GM12878 (cell line): ENCODE measurements at regions not wholly inside any gene's neighbourhood (a gene's known extent, or its start where the extent isn't known, plus 50 kb on each side); places are given as distances from the start of the nearest gene placed in this dataset.
A peak's percentile ranks its signal among the peaks of the same experiment; 100 is the strongest.

ENCODE experiments used
- ATF7 ChIP-seq: fragments of 450-650 bp; IDR thresholded peaks from 2 replicates; pipeline ENCODE4 v1.6.1; 2016; ENCODE audit warnings: low read depth, mild to moderate bottlenecking
- CBFB ChIP-seq: IDR thresholded peaks from 2 replicates; pipeline ENCODE4 v1.6.1; 2016; ENCODE audit warnings: antibody characterized with exemption, low read depth
- CREM ChIP-seq: IDR thresholded peaks from 2 replicates; pipeline ENCODE4 v1.6.1; 2014; ENCODE audit warnings: antibody characterized with exemption, low read depth
- EP300 ChIP-seq, 2 experiments: fragments of 150-350 bp in 1 of 2; IDR thresholded peaks; 2 replicates each; pipeline ENCODE4 v1.6.1; 2011 to 2012; ENCODE audit warnings: low read depth in 2 of 2, low read length in 2 of 2, borderline replicate concordance in 1 of 2, improper control_type of control experiment in 1 of 2, inconsistent platforms in 1 of 2; ENCODE audit not compliant: control insufficient read depth in 1 of 2
- ESRRA ChIP-seq: IDR thresholded peaks from 2 replicates; pipeline ENCODE4 v1.6.1; 2012; ENCODE audit warnings: mild to moderate bottlenecking, low read length, improper control_type of control experiment
- JUNB ChIP-seq: IDR thresholded peaks from 2 replicates; pipeline ENCODE4 v1.6.1; 2016; ENCODE audit warnings: antibody characterized with exemption, mild to moderate bottlenecking
- MTA2 ChIP-seq: fragments of 450-650 bp; IDR thresholded peaks from 2 replicates; pipeline ENCODE4 v1.6.1; 2016; ENCODE audit warnings: low read depth, mild to moderate bottlenecking, moderate library complexity
- NFIC ChIP-seq: IDR thresholded peaks from 2 replicates; pipeline ENCODE4 v1.6.1; 2012; ENCODE audit warnings: low read depth, mild to moderate bottlenecking, inconsistent platforms, low read length, moderate library complexity
- NR2F1 ChIP-seq: fragments of 450-650 bp; conservative IDR thresholded peaks from 2 replicates; pipeline ENCODE4 v1.6.1; 2017; ENCODE audit warnings: mild to moderate bottlenecking
- NRF1 ChIP-seq: conservative IDR thresholded peaks from 2 replicates; pipeline ENCODE4 v1.6.1; 2011; ENCODE audit warnings: mild to moderate bottlenecking, low read depth, low read length, improper control_type of control experiment
- POLR2A ChIP-seq: IDR thresholded peaks from 2 replicates; pipeline ENCODE4 v1.6.1; 2011; ENCODE audit warnings: low read depth, mild to moderate bottlenecking, low read length
- SMAD5 ChIP-seq: IDR thresholded peaks from 2 replicates; pipeline ENCODE4 v1.6.1; 2016; ENCODE audit warnings: antibody characterized with exemption, low read depth
- SMARCA5 ChIP-seq: fragments of 450-650 bp; IDR thresholded peaks from 2 replicates; pipeline ENCODE4 v1.6.1; 2017; ENCODE audit warnings: mild to moderate bottlenecking
- SREBF1 ChIP-seq: IDR thresholded peaks from 2 replicates; pipeline ENCODE4 v1.6.1; 2012; ENCODE audit warnings: mild to moderate bottlenecking, low read length
- TCF3 ChIP-seq: IDR thresholded peaks from 2 replicates; pipeline ENCODE4 v1.6.1; 2012; ENCODE audit warnings: low read depth, mild to moderate bottlenecking, low read length, borderline replicate concordance; ENCODE audit not compliant: insufficient read depth
- ZSCAN29 ChIP-seq: fragments of 450-650 bp; IDR thresholded peaks from 2 replicates; pipeline ENCODE4 v1.6.1; 2017; ENCODE audit warnings: mild to moderate bottlenecking, moderate library complexity
- TF ChIP-seq, protein P1 (sequence below): fragments of 450-650 bp; IDR thresholded peaks from 2 replicates; pipeline ENCODE4 v1.6.1; 2016; ENCODE audit warnings: mild to moderate bottlenecking, moderate library complexity, borderline replicate concordance
- TF ChIP-seq, protein P2 (sequence below): fragments of 450-650 bp; IDR thresholded peaks from 2 replicates; pipeline ENCODE4 v1.6.1; 2017; ENCODE audit warnings: mild to moderate bottlenecking, low read depth, inconsistent platforms; ENCODE audit not compliant: poor library complexity, severe bottlenecking
- TF ChIP-seq, protein P3 (sequence below): IDR thresholded peaks from 2 replicates; pipeline ENCODE4 v1.6.1; 2011; ENCODE audit warnings: low read depth, low read length, improper control_type of control experiment, borderline replicate concordance
- TF ChIP-seq, protein P4 (sequence below): fragments of 450-650 bp; IDR thresholded peaks from 2 replicates; pipeline ENCODE4 v1.6.1; 2017; ENCODE audit warnings: borderline replicate concordance

DNA sequence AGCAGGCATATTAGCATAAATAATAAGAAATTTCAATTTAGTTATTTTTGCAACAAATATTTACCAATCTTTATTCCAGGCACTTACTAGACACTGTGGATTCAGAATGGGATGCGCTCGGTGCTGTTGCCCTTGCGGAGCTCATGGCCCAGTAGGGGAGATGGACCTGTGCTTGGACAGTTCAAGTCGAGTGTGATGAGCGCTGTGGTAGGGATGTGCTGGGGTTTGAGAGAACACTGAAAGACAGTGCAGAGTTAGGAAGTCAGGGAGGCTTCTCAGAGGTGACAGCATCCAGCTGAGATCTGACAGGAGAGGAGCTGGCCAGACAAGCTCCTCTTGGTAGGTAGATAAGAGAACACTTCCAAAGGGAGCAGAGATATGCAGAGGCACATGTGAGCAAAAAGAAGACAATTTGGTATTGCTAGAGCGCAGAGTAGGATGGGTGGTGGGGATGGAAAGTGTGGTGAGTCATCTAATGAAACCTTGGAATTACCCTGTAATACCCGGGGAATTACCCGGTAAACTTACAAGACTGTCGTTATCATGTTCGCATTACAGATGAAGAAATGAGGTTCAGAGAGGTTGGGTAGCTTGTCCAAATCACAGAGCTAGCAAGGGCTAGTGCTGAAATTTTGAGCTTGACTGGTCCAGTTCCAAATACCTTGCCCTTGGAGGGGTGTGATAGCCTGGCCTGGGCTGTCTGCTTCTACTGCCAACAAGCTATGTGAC is 298.1 kb upstream of the N4BP1 start (continued):
- TF ChIP-seq EP300 (IDR thresholded peaks at IDR 0.05; ENCODE audit: borderline replicate concordance in 1 of 2, control insufficient read depth in 1 of 2, low read depth in 2 of 2, low read length in 2 of 2): peak; percentile 41 to 63; a peak in 1 of 4 replicates
- TF ChIP-seq CBFB: no peak
- TF ChIP-seq, protein P1, sequence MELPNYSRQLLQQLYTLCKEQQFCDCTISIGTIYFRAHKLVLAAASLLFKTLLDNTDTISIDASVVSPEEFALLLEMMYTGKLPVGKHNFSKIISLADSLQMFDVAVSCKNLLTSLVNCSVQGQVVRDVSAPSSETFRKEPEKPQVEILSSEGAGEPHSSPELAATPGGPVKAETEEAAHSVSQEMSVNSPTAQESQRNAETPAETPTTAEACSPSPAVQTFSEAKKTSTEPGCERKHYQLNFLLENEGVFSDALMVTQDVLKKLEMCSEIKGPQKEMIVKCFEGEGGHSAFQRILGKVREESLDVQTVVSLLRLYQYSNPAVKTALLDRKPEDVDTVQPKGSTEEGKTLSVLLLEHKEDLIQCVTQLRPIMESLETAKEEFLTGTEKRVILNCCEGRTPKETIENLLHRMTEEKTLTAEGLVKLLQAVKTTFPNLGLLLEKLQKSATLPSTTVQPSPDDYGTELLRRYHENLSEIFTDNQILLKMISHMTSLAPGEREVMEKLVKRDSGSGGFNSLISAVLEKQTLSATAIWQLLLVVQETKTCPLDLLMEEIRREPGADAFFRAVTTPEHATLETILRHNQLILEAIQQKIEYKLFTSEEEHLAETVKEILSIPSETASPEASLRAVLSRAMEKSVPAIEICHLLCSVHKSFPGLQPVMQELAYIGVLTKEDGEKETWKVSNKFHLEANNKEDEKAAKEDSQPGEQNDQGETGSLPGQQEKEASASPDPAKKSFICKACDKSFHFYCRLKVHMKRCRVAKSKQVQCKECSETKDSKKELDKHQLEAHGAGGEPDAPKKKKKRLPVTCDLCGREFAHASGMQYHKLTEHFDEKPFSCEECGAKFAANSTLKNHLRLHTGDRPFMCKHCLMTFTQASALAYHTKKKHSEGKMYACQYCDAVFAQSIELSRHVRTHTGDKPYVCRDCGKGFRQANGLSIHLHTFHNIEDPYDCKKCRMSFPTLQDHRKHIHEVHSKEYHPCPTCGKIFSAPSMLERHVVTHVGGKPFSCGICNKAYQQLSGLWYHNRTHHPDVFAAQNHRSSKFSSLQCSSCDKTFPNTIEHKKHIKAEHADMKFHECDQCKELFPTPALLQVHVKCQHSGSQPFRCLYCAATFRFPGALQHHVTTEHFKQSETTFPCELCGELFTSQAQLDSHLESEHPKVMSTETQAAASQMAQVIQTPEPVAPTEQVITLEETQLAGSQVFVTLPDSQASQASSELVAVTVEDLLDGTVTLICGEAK: no peak
- TF ChIP-seq NRF1: no peak
- TF ChIP-seq ZSCAN29: no peak
- no peak for TF ChIP-seq SREBF1
- peak; percentile 74 for TF ChIP-seq JUNB
- TF ChIP-seq, protein P2, sequence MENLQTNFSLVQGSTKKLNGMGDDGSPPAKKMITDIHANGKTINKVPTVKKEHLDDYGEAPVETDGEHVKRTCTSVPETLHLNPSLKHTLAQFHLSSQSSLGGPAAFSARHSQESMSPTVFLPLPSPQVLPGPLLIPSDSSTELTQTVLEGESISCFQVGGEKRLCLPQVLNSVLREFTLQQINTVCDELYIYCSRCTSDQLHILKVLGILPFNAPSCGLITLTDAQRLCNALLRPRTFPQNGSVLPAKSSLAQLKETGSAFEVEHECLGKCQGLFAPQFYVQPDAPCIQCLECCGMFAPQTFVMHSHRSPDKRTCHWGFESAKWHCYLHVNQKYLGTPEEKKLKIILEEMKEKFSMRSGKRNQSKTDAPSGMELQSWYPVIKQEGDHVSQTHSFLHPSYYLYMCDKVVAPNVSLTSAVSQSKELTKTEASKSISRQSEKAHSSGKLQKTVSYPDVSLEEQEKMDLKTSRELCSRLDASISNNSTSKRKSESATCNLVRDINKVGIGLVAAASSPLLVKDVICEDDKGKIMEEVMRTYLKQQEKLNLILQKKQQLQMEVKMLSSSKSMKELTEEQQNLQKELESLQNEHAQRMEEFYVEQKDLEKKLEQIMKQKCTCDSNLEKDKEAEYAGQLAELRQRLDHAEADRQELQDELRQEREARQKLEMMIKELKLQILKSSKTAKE: no peak
- no peak for TF ChIP-seq ESRRA
- no peak for TF ChIP-seq ATF7
- TF ChIP-seq SMARCA5: peak; percentile 63; the same call in 1 of the 2 replicates
- TF ChIP-seq MTA2: 0 out of 2 replicates have a peak, but pooled peaks have one; percentile 15
- 0 out of 2 replicates have a peak, but pooled peaks have one; percentile 65 for TF ChIP-seq NFIC
- TF ChIP-seq TCF3: no peak
- peak; percentile 54; the same call in 1 of the 2 replicates for TF ChIP-seq CREM
- TF ChIP-seq, protein P3, sequence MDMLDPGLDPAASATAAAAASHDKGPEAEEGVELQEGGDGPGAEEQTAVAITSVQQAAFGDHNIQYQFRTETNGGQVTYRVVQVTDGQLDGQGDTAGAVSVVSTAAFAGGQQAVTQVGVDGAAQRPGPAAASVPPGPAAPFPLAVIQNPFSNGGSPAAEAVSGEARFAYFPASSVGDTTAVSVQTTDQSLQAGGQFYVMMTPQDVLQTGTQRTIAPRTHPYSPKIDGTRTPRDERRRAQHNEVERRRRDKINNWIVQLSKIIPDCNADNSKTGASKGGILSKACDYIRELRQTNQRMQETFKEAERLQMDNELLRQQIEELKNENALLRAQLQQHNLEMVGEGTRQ: no peak
- no peak for TF ChIP-seq POLR2A
- no peak for TF ChIP-seq NR2F1
- TF ChIP-seq SMAD5: no peak
- TF ChIP-seq, protein P4, sequence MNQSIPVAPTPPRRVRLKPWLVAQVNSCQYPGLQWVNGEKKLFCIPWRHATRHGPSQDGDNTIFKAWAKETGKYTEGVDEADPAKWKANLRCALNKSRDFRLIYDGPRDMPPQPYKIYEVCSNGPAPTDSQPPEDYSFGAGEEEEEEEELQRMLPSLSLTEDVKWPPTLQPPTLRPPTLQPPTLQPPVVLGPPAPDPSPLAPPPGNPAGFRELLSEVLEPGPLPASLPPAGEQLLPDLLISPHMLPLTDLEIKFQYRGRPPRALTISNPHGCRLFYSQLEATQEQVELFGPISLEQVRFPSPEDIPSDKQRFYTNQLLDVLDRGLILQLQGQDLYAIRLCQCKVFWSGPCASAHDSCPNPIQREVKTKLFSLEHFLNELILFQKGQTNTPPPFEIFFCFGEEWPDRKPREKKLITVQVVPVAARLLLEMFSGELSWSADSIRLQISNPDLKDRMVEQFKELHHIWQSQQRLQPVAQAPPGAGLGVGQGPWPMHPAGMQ: no peak
